ENCODE measurements at regions not wholly inside any gene's neighbourhood (a gene's known extent, or its start where the extent isn't known, plus 50 kb on each side); places are given as distances from the start of the nearest gene placed in this dataset.

DNA sequence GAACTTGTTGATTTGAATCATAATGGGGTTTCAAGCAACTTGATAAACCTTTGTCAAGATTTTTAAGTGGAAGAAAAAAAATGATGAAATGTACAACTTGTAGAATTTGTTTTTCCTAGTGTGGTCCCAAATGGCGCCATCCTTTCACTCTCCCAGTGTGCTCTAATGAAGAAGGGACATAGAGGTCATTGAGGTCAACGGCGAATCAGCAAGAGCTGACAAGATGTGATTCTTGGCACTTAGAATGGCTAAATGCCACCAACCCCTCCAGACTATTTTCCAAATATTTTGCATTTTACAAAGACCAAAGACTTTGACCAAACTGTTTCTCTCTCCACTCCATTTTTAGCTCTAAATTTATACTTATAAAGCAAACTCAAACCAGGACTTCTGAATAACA lies 320.2 kb upstream of the MME start:
- no peak for DNase-seq

DNA sequence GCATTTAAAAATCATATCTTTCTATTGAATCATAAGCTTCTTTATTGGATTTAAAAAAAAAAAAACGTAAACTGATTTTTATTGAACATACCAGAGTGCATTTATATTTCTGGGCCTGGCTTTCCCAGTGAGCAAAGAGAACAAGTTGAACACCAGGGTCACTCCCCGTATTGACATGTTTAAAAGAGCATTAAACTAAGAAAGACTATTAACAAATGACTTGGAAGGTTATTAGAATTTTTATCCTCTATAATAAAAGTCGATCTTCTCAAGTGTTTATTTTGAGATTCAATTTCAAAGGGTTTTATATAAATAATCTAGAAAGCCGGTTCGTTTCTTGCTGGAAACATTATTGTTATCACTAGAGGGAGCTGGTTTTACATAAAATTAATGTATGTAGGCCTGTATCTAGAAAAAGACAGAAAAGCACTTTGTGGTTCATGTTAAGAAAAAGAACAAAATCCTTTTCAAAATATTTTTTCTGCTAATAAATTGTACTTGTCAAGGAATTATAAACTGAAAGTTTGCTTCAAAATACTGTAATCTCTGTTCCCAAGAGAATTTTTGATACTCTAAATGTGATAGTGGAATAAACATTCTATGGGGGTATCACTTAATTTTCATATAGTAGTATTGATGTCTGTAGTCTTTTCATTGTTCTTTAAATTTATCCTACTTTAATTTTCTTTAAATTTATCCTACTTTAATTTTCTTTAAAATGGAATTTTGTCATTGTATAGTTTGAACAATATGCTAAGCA lies 321.8 kb upstream of the MME start:
- peak in 1 of 2 donors; percentile 64 for DNase-seq

DNA sequence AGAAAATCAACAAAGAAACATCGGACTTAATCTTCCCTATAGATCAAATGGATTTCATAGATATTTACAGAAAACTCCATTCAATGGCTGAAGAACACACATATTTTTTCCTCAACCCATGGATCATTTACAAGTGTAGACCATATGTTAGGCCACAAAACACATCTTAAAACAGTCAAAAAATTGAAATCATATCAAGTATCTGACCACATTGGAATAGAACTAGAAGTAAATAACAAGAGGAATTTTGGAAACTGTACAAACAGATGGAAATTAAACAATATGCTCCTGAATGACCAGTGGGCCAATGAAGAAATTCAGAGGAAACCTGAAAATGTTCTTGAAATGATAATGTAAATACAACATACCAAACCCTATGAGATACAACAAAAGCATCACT lies 323.1 kb upstream of the GPR149 start:
- DNase-seq, result no peak

GRCh38 chr3:154749514-154749913 lies 319.5 kb upstream of the GPR149 start:
- no peak for DNase-seq

GRCh38 chr3:154745929-154746328 lies 315.9 kb upstream of the GPR149 start:
- no peak for DNase-seq

- DNase-seq, result no peak
These were observed 315.1 kb upstream of the GPR149 start for GRCh38 chr3:154745122-154745521.

DNA sequence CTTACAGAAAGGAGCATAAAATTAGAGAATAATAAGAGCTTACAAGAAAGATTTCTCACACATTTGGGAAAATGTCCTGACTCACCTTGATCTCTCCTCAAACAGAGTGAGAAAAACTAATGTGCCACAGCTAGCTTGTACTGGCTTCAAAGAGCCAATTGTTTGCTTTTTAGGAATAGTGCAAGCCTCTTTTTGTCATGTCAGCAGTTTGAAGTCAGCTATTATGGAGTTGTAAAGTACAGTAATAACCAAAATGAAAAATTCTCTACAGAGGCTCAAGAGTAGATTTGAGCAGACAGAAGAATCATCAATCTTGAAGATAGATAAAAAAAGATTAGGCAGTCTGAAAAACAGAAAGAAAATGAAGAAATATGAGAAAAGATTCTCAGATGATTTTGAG lies 313.4 kb upstream of the GPR149 start:
- DNase-seq, result no peak

DNA sequence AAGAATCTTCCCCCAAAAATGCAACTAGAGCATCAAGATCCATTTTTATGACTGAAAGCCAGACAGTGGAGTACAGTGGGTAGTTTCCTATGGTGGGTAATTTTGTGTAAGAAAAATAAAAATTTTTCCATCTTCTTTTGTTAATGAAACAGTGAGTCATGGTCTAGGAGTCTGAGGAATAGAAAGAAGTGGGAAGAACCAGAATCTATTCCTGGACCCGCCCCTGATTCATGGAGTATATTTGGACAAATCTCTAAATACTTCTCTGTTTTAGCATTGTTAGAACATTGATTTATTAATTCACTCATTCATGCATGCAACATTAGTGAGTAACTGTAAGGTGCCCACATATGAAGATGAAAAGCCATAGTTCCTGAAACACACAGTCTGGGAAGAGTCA lies 304.5 kb upstream of the GPR149 start:
- DNase-seq, result no peak

DNA sequence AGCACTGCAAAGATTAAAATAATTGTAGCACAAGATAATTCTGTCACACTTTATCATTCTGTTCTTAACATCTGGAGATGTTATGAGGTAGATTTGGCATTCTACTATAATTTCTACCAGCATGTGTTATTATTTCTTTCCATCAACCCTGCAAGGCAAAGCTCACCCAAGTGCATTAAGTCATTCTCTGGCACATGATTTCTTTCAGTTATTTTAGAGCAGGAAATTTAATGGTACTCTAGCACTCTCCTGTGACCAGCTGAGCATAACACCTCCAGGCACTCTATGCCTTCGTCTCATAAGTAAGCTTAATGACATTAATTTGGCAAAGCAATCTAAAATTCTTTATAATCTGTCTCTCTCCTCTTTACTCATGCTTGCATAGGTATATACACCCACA lies 300.2 kb upstream of the GPR149 start:
- DNase-seq, result peak; percentile 23 to 51

GRCh38 chr3:154729741-154730140 lies 299.8 kb upstream of the GPR149 start:
- DNase-seq, result no peak

DNA sequence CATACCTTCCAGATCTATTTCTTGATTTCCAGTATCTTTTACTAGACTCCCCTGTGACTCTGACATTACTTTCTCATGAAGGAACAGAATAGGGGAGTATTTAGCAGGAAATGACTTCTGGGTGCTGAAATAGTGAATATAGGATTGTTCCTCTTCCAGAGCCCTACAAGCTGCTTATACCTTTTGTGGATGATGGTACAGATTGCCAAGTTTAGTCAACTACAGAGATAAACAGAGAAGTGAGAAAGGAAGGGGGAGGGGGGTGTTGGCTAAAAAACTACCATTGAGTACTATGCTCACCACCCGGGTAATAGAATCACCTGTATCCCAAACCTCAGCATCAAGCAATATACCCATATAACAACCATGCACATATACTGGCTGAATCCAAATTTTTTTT lies 298.3 kb upstream of the GPR149 start:
- DNase-seq, result no peak

DNA sequence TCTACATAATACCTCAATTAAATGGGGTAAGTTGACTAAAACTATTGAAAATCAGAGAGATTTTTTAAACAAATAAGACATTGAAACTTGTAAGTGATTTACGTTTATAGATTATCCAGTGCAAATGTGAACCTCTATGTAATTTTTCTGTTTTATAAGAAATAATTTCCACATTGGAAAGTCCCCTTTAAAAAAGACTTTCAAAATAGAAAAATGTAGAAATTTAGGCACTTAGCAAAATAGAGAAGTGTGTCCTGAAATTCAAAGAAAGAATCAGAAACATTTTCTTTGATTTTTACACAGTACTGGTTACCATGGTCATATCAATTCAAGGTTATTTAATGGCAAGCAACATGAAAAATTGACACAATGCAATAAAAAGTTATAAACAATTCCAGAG lies 290.9 kb upstream of the GPR149 start:
- DNase-seq, result peak in 1 of 2 donors; percentile 48

GRCh38 chr3:154718053-154718452 lies 288.1 kb upstream of the GPR149 start:
- DNase-seq, result peak; percentile 83 to 97

DNA sequence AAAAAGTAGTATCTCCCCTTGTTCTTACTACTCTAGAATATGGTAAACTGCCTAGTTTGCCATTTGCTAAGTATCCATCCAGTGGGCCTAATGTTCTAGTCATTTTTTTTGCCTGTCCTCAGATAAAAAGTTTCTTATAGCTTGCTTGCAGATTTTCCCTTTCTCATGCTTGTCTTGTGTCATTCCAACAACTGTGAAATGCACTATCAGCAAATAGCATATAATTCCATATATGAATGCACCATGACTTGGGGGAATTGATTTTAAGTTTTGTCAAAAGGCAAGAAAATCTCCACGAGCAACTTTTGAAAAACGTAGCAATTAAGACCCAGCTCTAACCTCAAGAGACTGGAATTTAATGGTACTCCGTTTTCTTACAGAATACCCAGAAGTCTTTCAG lies 286.2 kb upstream of the GPR149 start:
- DNase-seq, result no peak

- DNase-seq, result no peak
These were observed 278.6 kb upstream of the GPR149 start for GRCh38 chr3:154708554-154708953.

DNA sequence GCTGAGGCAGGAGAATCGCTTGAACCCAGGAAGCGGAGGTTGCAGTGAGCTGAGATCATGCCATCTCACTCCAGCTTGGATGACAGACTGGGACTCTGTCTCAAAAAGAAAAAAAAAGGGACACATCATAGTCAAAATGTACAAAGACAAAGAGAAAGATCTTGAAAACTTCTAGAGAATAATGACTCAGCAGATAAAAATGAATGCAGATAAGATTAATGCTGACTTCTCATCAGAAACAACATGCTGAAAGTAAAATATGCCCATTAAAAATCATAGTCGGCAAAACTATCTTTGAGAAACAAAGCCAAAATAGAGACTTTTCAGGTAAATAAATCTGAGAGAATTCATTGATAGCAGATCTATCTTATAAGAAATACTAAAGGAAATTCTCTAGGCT lies 271.1 kb upstream of the GPR149 start:
- DNase-seq, result no peak

DNA sequence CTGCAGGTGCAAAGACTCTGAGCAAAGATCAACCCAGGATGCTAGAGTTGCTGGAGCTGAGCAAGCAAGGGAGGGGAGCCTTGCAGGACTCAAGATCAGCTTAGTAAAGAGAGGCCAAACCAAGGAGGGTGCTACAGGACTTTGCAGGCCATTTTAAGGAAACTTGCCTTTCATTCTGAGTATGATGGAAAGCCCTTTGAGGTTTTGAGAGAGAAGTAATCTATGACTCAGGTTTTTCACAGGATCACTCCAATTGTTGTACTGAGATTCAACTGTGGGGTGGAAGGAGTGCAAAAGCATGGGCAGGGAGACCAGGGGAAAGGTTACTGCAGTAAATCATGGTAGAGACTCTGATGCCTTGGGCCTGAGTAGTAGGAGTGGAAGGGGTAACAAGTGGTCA lies 260.4 kb upstream of the GPR149 start:
- DNase-seq, result no peak

- DNase-seq, result no peak
These were observed 254.4 kb upstream of the GPR149 start for GRCh38 chr3:154684440-154684839.

DNA sequence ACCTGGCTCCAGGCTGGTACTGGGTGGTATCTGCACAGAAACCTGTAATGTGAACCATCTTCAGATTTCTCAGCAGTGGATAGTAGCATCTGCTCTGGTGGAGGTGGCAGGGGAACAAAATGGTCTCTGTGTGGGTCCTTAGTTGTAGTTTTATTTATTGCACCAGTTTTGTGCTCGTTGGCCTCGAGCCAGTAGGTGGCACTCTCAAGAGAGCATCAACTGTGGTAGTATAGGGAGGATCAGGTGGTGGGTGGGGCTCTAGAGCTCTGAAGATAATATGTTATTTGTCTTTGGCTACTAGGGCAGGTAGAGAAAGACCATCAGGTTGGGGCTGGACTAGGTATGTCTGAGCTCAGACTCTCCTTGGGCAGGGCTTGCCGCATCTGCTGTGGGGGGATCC lies 254.0 kb upstream of the GPR149 start:
- DNase-seq, result no peak

GRCh38 chr3:154678041-154678654 lies 248.2 kb upstream of the GPR149 start:
- no peak for DNase-seq

GRCh38 chr3:154668835-154669234 lies 238.8 kb upstream of the GPR149 start:
- no peak for DNase-seq

- no peak for DNase-seq
These were observed 238.2 kb upstream of the GPR149 start for GRCh38 chr3:154668187-154668586.

GRCh38 chr3:154666542-154666941 lies 236.6 kb upstream of the GPR149 start:
- DNase-seq, result no peak

GRCh38 chr3:154664714-154665113 lies 234.7 kb upstream of the GPR149 start:
- DNase-seq, result no peak

GRCh38 chr3:154662851-154663250 lies 232.9 kb upstream of the GPR149 start:
- DNase-seq, result no peak

Data from inflammatory macrophage (primary cell).